ENCODE measurements at regions not wholly inside any gene's neighbourhood (a gene's known extent, or its start where the extent isn't known, plus 50 kb on each side); places are given as distances from the start of the nearest gene placed in this dataset.

- no peak overlapping the region for H3K4me2 ChIP-seq (ENCODE audit: low read depth, low read length, poor library complexity, severe bottlenecking)
- H3K9ac ChIP-seq (ENCODE audit: low read length): no peak overlapping the region
- H3K27ac ChIP-seq (ENCODE audit: low read depth, low read length): no peak overlapping the region
- no peak overlapping the region for H2AFZ ChIP-seq (ENCODE audit: low read depth, low read length, severe bottlenecking)
- no peaks in the 10 kb centered on the region for H3K36me3 ChIP-seq (ENCODE audit: low read length)
- H4K20me1 ChIP-seq (ENCODE audit: low read depth, low read length): no peaks in the 10 kb centered on the region
- no peaks in the 10 kb centered on the region for H3K9me3 ChIP-seq (ENCODE audit: insufficient read depth, low read length)
- H3K9me2 ChIP-seq (replicated peaks; ENCODE audit: insufficient read depth, low read length): no peaks in the 10 kb centered on the region
- no peaks in the 10 kb centered on the region for H3K27me3 ChIP-seq (ENCODE audit: low read length)
- TF ChIP-seq CTCF (IDR thresholded peaks at IDR 0.05; ENCODE audit: insufficient read depth, low read length, poor library complexity, severe bottlenecking) (no peak), EZH2phosphoT487 (conservative IDR thresholded peaks at IDR 0.05; ENCODE audit: low read length) (no peak)
- no peak overlapping the region for H3K4me3 ChIP-seq (ENCODE audit: insufficient read depth, low read length, poor library complexity, severe bottlenecking)
- H3F3A ChIP-seq (ENCODE audit: insufficient read depth): no peaks in the 10 kb centered on the region
- H3K79me2 ChIP-seq (ENCODE audit: insufficient read depth, low read length): no peaks in the 10 kb centered on the region
These were observed 63.0 kb upstream of the CELF4 start for GRCh38 chr18:37628470-37629220.

- H3K79me2 ChIP-seq (ENCODE audit: insufficient read depth, low read length): no peaks in the 10 kb centered on the region
- H3K36me3 ChIP-seq (ENCODE audit: low read length): no peaks in the 10 kb centered on the region
- no peak overlapping the region for H3K4me2 ChIP-seq (ENCODE audit: low read depth, low read length, poor library complexity, severe bottlenecking)
- H2AFZ ChIP-seq (ENCODE audit: low read depth, low read length, severe bottlenecking): no peak overlapping the region
- no peaks in the 10 kb centered on the region for H3K9me2 ChIP-seq (replicated peaks; ENCODE audit: insufficient read depth, low read length)
- H3K27ac ChIP-seq (ENCODE audit: low read depth, low read length): no peak overlapping the region
- H3K9me3 ChIP-seq (ENCODE audit: insufficient read depth, low read length): no peaks in the 10 kb centered on the region
- no peaks in the 10 kb centered on the region for H4K20me1 ChIP-seq (ENCODE audit: low read depth, low read length)
- no peaks in the 10 kb centered on the region for H3F3A ChIP-seq (ENCODE audit: insufficient read depth)
- H3K27me3 ChIP-seq (ENCODE audit: low read length): no peaks in the 10 kb centered on the region
- TF ChIP-seq CTCF (IDR thresholded peaks at IDR 0.05; ENCODE audit: insufficient read depth, low read length, poor library complexity, severe bottlenecking): no peak
- H3K9ac ChIP-seq (ENCODE audit: low read length): no peak overlapping the region
- H3K4me3 ChIP-seq (ENCODE audit: insufficient read depth, low read length, poor library complexity, severe bottlenecking): no peak overlapping the region
These were observed 58.7 kb upstream of the CELF4 start for GRCh38 chr18:37624318-37624717.

- H3F3A ChIP-seq (ENCODE audit: insufficient read depth): no peaks in the 10 kb centered on the region
- no peaks in the 10 kb centered on the region for H3K36me3 ChIP-seq (ENCODE audit: low read length)
- no peak for TF ChIP-seq CTCF (IDR thresholded peaks at IDR 0.05; ENCODE audit: insufficient read depth, low read length, poor library complexity, severe bottlenecking)
- H3K4me3 ChIP-seq (ENCODE audit: insufficient read depth, low read length, poor library complexity, severe bottlenecking): no peak overlapping the region
- no peak overlapping the region for H3K27ac ChIP-seq (ENCODE audit: low read depth, low read length)
- no peaks in the 10 kb centered on the region for H3K9me3 ChIP-seq (ENCODE audit: insufficient read depth, low read length)
- no peaks in the 10 kb centered on the region for H3K27me3 ChIP-seq (ENCODE audit: low read length)
- no peaks in the 10 kb centered on the region for H3K79me2 ChIP-seq (ENCODE audit: insufficient read depth, low read length)
- H3K9me2 ChIP-seq (replicated peaks; ENCODE audit: insufficient read depth, low read length): no peaks in the 10 kb centered on the region
- no peaks in the 10 kb centered on the region for H4K20me1 ChIP-seq (ENCODE audit: low read depth, low read length)
- H2AFZ ChIP-seq (ENCODE audit: low read depth, low read length, severe bottlenecking): no peak overlapping the region
- no peak overlapping the region for H3K4me2 ChIP-seq (ENCODE audit: low read depth, low read length, poor library complexity, severe bottlenecking)
- no peak overlapping the region for H3K9ac ChIP-seq (ENCODE audit: low read length)
These were observed 54.4 kb upstream of the CELF4 start for GRCh38 chr18:37619964-37620363.

All from SU-DHL-6 (cell line).